H9 (cell line): ENCODE measurements at regions not wholly inside any gene's neighbourhood (a gene's known extent, or its start where the extent isn't known, plus 50 kb on each side); places are given as distances from the start of the nearest gene placed in this dataset.

Experiments used
- DNase-seq: peaks from one replicate; pipeline ENCODE4 v3.0.0-alpha.2; 2017
- H2AFZ ChIP-seq: one replicate; pipeline ENCODE4 v1.6.1; 2013; ENCODE audit warnings: mild to moderate bottlenecking, low read length, control low read depth, moderate library complexity
- H2AK5ac ChIP-seq: 2 replicates; pipeline ENCODE4 v1.6.1; 2013; ENCODE audit warnings: low read length, control low read depth, mixed read lengths; ENCODE audit not compliant: insufficient read length
- H2BK120ac ChIP-seq: one replicate; pipeline ENCODE4 v1.6.1; 2013; ENCODE audit warnings: low read depth, mild to moderate bottlenecking, low read length, control low read depth, inconsistent platforms; ENCODE audit not compliant: poor library complexity, severe bottlenecking
- H2BK12ac ChIP-seq: 2 replicates; pipeline ENCODE4 v1.6.1; 2013; ENCODE audit warnings: low read length, control low read depth, mixed read lengths, low read depth; ENCODE audit not compliant: insufficient read length
- H2BK15ac ChIP-seq: 2 replicates; pipeline ENCODE4 v1.6.1; 2013; ENCODE audit warnings: low read depth, low read length, control low read depth
- H2BK20ac ChIP-seq: one replicate; pipeline ENCODE4 v1.6.1; 2013; ENCODE audit warnings: low read depth, mild to moderate bottlenecking, low read length, control low read depth, inconsistent platforms; ENCODE audit not compliant: poor library complexity, severe bottlenecking
- H2BK5ac ChIP-seq: 2 replicates; pipeline ENCODE4 v1.6.1; 2013; ENCODE audit warnings: low read length, control low read depth, mixed read lengths; ENCODE audit not compliant: insufficient read length
- H3K14ac ChIP-seq: 2 replicates; pipeline ENCODE4 v1.6.1; 2013; ENCODE audit warnings: low read length, control low read depth; ENCODE audit not compliant: insufficient read depth
- H3K18ac ChIP-seq: 2 replicates; pipeline ENCODE4 v1.6.1; 2013; ENCODE audit warnings: low read depth, mild to moderate bottlenecking, mixed read lengths, low read length, control low read depth; ENCODE audit not compliant: insufficient read length
- H3K23ac ChIP-seq: 2 replicates; pipeline ENCODE4 v1.6.1; 2013; ENCODE audit warnings: low read length, control low read depth, mixed read lengths, low read depth; ENCODE audit not compliant: insufficient read length
- H3K23me2 ChIP-seq: 2 replicates; pipeline ENCODE4 v1.6.1; 2013; ENCODE audit warnings: low read depth, mild to moderate bottlenecking, mixed read lengths, low read length, control low read depth; ENCODE audit not compliant: insufficient read length, poor library complexity, severe bottlenecking
- H3K27ac ChIP-seq: 2 replicates; pipeline ENCODE4 v1.5.1; 2013; ENCODE audit warnings: low read length, control low read depth, mixed read lengths, low read depth; ENCODE audit not compliant: insufficient read length
- H3K27me3 ChIP-seq: 2 replicates; pipeline ENCODE4 v1.6.1; 2013; ENCODE audit warnings: low read length, control low read depth, inconsistent platforms; ENCODE audit not compliant: insufficient read depth
- H3K4ac ChIP-seq: 2 replicates; pipeline ENCODE4 v1.6.1; 2013; ENCODE audit warnings: low read depth, mild to moderate bottlenecking, control low read depth, inconsistent platforms, low read length, moderate library complexity
- H3K4me1 ChIP-seq: 2 replicates; pipeline ENCODE4 v1.6.1; 2013; ENCODE audit warnings: low read length, control low read depth, inconsistent platforms; ENCODE audit not compliant: insufficient read depth
- H3K4me2 ChIP-seq: 2 replicates; pipeline ENCODE4 v1.6.1; 2013; ENCODE audit warnings: low read length, control low read depth, mixed read lengths; ENCODE audit not compliant: insufficient read length, insufficient read depth
- H3K56ac ChIP-seq: 2 replicates; pipeline ENCODE4 v1.6.1; 2013; ENCODE audit warnings: low read depth, mild to moderate bottlenecking, mixed read lengths, low read length, control low read depth; ENCODE audit not compliant: insufficient read length
- H3K79me1 ChIP-seq: 2 replicates; pipeline ENCODE4 v1.6.1; 2013; ENCODE audit warnings: low read depth, mild to moderate bottlenecking, moderate library complexity, low read length, control low read depth, inconsistent platforms; ENCODE audit not compliant: insufficient read depth, poor library complexity, severe bottlenecking
- H3K79me2 ChIP-seq: 2 replicates; pipeline ENCODE4 v1.6.1; 2013; ENCODE audit warnings: low read length, control low read depth, inconsistent platforms; ENCODE audit not compliant: insufficient read depth
- H3K9ac ChIP-seq: 2 replicates; pipeline ENCODE4 v1.6.1; 2013; ENCODE audit warnings: low read length, control low read depth, mixed read lengths; ENCODE audit not compliant: insufficient read length; ENCODE audit errors: extremely low read depth
- H3K9me3 ChIP-seq: one replicate; pipeline ENCODE4 v1.6.1; 2013; ENCODE audit warnings: low read depth, low read length, inconsistent platforms; ENCODE audit not compliant: control insufficient read depth
- H3T11ph ChIP-seq: one replicate; pipeline ENCODE4 v1.6.1; 2013; ENCODE audit warnings: mild to moderate bottlenecking, low read length, control low read depth, inconsistent platforms
- H4K20me1 ChIP-seq: one replicate; pipeline ENCODE4 v1.6.1; 2013; ENCODE audit not compliant: control insufficient read depth, insufficient read length, insufficient read depth
- H4K5ac ChIP-seq: 2 replicates; pipeline ENCODE4 v1.6.1; 2013; ENCODE audit warnings: low read depth, mild to moderate bottlenecking, mixed read lengths, low read length, control low read depth; ENCODE audit not compliant: insufficient read length
- H4K8ac ChIP-seq: replicated peaks from 2 replicates; pipeline ENCODE4 v1.6.1; 2013; ENCODE audit warnings: low read length, control low read depth, mixed read lengths, low read depth; ENCODE audit not compliant: insufficient read length
- H4K91ac ChIP-seq: 2 replicates; pipeline ENCODE4 v1.6.1; 2013; ENCODE audit warnings: low read depth, mild to moderate bottlenecking, moderate library complexity, mixed read lengths, low read length, control low read depth; ENCODE audit not compliant: insufficient read length
- H3K27ac Mint-ChIP-seq, 3 experiments: 2 replicates in 2 of 3; 3 replicates in 1 of 3; pipeline ENCODE4 v1.8.0; 2020 to 2021; ENCODE audit warnings: mixed read lengths in 3 of 3, mild to moderate bottlenecking in 1 of 3, moderate library complexity in 1 of 3
- H3K27me3 Mint-ChIP-seq: 2 replicates; pipeline ENCODE4 v1.8.0; 2021; ENCODE audit warnings: low read depth, mild to moderate bottlenecking, moderate library complexity, mixed read lengths
- H3K36me3 Mint-ChIP-seq, 3 experiments: 2 replicates in 2 of 3; 3 replicates in 1 of 3; pipeline ENCODE4 v1.8.0; 2020 to 2021; ENCODE audit warnings: low read depth in 3 of 3, mixed read lengths in 3 of 3; ENCODE audit not compliant: insufficient read depth in 1 of 3
- H3K4me1 Mint-ChIP-seq, 2 experiments: 2 replicates each; pipeline ENCODE4 v1.8.0; 2020; ENCODE audit warnings: mixed read lengths in 2 of 2
- H3K4me3 Mint-ChIP-seq, 2 experiments: 2 replicates in 1 of 2; 3 replicates in 1 of 2; pipeline ENCODE4 v1.8.0; 2020 to 2021; ENCODE audit warnings: mild to moderate bottlenecking in 2 of 2, mixed read lengths in 2 of 2, moderate library complexity in 1 of 2
- H3K9me3 Mint-ChIP-seq, 2 experiments: 2 replicates in 1 of 2; 3 replicates in 1 of 2; pipeline ENCODE4 v1.8.0; 2020; ENCODE audit warnings: mild to moderate bottlenecking in 2 of 2, mixed read lengths in 2 of 2, moderate library complexity in 1 of 2
- CTCF ChIP-seq: fragments of 200-600 bp; sonication (generic); conservative IDR thresholded peaks from 3 replicates; pipeline ENCODE4 v1.8.0; 2021; ENCODE audit warnings: antibody characterized with exemption, mild to moderate bottlenecking
- WGBS: extraction: QIAGEN DNeasy Blood & Tissue Kit; methylation state at CpG from one replicate; pipeline ENCODE4 v1.1.7; 2013; ENCODE audit warnings: missing lambda C conversion rate, low lambda C conversion rate, mixed read lengths; ENCODE audit not compliant: insufficient read length; ENCODE audit errors: extremely low coverage; 5-methylcytosine and 5-hydroxymethylcytosine counted together

DNA sequence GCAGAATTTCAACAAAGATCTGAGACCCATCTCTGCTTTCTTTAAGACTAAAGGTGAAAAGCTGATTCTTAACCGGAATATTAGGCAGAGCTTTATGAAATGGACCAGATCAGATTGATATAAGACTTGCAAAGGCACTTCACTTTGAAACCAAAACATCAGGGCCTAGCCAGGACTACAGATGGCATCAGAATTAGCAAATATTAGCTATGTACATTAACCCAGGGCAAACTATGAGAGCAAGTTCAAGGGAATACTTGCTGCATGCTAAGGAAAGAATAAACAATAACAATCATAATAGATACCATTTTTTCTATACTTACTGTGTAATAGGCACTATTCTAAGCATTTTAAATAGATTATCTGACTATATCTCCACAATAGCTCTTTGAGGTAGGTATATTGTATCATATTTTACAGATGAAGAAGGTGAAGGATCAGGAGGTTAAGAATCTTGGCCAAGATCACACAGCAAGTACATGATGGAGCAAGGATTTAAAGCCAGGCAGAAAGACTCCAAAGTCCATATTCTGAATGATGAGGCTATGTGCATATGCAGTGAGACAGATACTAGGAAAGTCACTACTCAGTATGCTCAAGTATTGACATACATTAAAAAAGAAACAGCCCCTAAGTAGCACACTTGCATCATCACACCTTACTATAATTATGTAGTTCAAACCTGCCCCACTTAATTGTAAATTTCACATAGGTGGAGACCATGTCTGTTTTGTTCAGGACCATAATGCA is 209.3 kb upstream of the PKN2 start:
- Histone ChIP-seq H4K8ac (no peak overlapping the region), H2BK120ac (no peak overlapping the region)
- H3K36me3 Mint-ChIP-seq: no peaks in the 10 kb centered on the region

More for the DNA sequence above, 209.3 kb upstream of the PKN2 start:
- H3K9me3 Mint-ChIP-seq: no peaks in the 10 kb centered on the region; a peak in 1 of 5 replicates
- H2AK5ac ChIP-seq: no peak overlapping the region
- no peaks in the 10 kb centered on the region for H3K4me1 ChIP-seq
- H3K79me1 ChIP-seq: no peaks in the 10 kb centered on the region
- no peak overlapping the region for H2BK12ac ChIP-seq
- H3K23ac ChIP-seq: no peak overlapping the region
- no peak overlapping the region for H3K18ac ChIP-seq
- no peak overlapping the region for H2BK15ac ChIP-seq
- no CpG with 5 or more reads among the region's 1 CpG for WGBS
- H4K5ac ChIP-seq: no peak overlapping the region
- no peak overlapping the region for H3K14ac ChIP-seq
- H3K4me2 ChIP-seq: no peak overlapping the region
- H3K27me3 Mint-ChIP-seq: no peaks in the 10 kb centered on the region
- H3K9me3 ChIP-seq: no peaks in the 10 kb centered on the region
- no peak overlapping the region for H3T11ph ChIP-seq
- H4K20me1 ChIP-seq: no peaks in the 10 kb centered on the region
- no peak overlapping the region for H4K91ac ChIP-seq
- TF ChIP-seq CTCF: no peak
- DNase-seq: no peak
- H3K56ac ChIP-seq: no peak overlapping the region
- no peaks in the 10 kb centered on the region for H3K79me2 ChIP-seq
- H3K9ac ChIP-seq: no peak overlapping the region
- no peak overlapping the region for H3K4ac ChIP-seq
- H2BK20ac ChIP-seq: no peak overlapping the region
- no peak overlapping the region for H3K27ac Mint-ChIP-seq
- no peak overlapping the region for H2BK5ac ChIP-seq
- no peak overlapping the region for H3K4me3 Mint-ChIP-seq
- no peaks in the 10 kb centered on the region for H3K23me2 ChIP-seq
- no peaks in the 10 kb centered on the region for H3K4me1 Mint-ChIP-seq
- H3K27ac ChIP-seq: no peak overlapping the region
- H3K27me3 ChIP-seq: no peaks in the 10 kb centered on the region
- no peak overlapping the region for H2AFZ ChIP-seq
